ENCODE measurements at regions not wholly inside any gene's neighbourhood (a gene's known extent, or its start where the extent isn't known, plus 50 kb on each side); places are given as distances from the start of the nearest gene placed in this dataset.

DNA sequence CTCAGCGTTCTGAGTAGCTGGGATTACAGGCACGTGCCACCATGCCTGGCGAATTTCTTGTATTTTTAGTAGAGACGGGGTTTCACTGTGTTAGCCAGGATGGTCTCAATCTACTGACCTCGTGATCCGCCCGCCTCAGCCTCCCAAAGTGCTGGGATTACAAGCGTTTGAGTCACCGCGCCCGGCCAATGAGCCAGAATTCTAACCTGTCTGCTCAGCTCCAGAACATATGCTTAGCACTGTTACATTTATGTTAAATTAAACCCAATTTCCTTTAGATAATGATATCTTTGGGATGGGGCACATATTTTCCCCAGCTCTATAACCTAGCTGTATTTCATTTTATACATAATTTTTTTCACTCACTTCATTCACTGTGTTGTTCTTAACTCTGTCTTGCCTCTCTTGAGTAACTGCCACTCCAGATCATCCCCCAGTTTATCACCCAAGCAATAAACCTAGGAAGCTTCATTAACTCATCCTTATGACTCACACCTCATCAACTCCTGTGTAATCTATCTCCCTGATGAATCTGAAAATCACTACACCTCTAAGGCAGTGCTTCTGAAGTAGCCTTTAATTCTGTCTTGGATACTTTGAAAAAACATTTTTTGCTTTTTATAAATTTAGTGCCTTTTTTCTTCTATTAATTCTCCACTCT lies 559.7 kb upstream of the ZWINT start:
- Histone ChIP-seq H3K9me3 (ENCODE audit: control insufficient read depth in 2 of 3, insufficient read depth in 1 of 3, low read length in 3 of 3) (peaks cover 0 to 11% (median 0%) of the 10 kb centered on the region in 3 donors), H3K4me3 (ENCODE audit: low read length in 3 of 3) (no peak overlapping the region), H3K27me3 (ENCODE audit: control insufficient read depth, insufficient read depth, low read length) (no peaks in the 10 kb centered on the region), H3K4me1 (ENCODE audit: control insufficient read depth in 2 of 3, insufficient read depth in 2 of 3, low read depth in 1 of 3, low read length in 3 of 3) (no peaks in the 10 kb centered on the region), H3K9ac (ENCODE audit: low read length in 3 of 3) (no peak overlapping the region), H3K36me3 (ENCODE audit: control insufficient read depth in 2 of 3, insufficient read depth in 3 of 3, low read length in 3 of 3) (no peaks in the 10 kb centered on the region), H3K27ac (ENCODE audit: low read depth in 2 of 2, low read length in 2 of 2) (no peak overlapping the region)
- FAIRE-seq (no peak), DNase-seq (peak in 3 of 5 donors; percentile 39 to 65 (median 53))
- intact Hi-C loops (cut with DNase I), result no loop called here
- TF ChIP-seq, protein P1, sequence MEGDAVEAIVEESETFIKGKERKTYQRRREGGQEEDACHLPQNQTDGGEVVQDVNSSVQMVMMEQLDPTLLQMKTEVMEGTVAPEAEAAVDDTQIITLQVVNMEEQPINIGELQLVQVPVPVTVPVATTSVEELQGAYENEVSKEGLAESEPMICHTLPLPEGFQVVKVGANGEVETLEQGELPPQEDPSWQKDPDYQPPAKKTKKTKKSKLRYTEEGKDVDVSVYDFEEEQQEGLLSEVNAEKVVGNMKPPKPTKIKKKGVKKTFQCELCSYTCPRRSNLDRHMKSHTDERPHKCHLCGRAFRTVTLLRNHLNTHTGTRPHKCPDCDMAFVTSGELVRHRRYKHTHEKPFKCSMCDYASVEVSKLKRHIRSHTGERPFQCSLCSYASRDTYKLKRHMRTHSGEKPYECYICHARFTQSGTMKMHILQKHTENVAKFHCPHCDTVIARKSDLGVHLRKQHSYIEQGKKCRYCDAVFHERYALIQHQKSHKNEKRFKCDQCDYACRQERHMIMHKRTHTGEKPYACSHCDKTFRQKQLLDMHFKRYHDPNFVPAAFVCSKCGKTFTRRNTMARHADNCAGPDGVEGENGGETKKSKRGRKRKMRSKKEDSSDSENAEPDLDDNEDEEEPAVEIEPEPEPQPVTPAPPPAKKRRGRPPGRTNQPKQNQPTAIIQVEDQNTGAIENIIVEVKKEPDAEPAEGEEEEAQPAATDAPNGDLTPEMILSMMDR (IDR thresholded peaks at IDR 0.05; ENCODE audit: borderline replicate concordance, extremely low read depth, insufficient read depth), result no peak

DNA sequence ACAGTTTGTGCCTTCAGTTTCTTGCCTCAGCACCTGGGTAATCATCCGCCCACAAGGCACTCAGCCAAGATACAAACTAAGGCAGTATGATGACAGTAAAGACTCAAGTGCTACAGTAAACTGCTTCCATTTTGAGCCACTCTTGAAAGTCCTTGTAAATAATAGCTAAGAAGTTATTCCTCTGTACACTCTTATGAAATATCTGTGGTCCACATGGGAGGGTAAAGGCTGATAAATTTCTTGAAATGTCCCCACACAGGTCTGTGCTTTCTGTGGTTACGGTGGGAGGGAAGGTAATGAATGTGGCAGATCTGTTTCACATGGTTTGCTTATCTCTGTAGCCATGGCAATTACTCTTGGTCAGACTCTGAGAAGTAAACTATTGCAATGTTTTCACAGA lies 551.0 kb upstream of the ZWINT start:
- intact Hi-C loops (cut with DNase I), result no loop called here
- DNase-seq (no peak), FAIRE-seq (no peak)
- TF ChIP-seq, protein P1 (IDR thresholded peaks at IDR 0.05; ENCODE audit: borderline replicate concordance, extremely low read depth, insufficient read depth), result no peak
- Histone ChIP-seq H3K27me3 (ENCODE audit: control insufficient read depth, insufficient read depth, low read length) (no peaks in the 10 kb centered on the region), H3K9me3 (ENCODE audit: control insufficient read depth in 2 of 3, insufficient read depth in 1 of 3, low read length in 3 of 3) (peaks cover 0 to 2% (median 0%) of the 10 kb centered on the region in 3 donors), H3K36me3 (ENCODE audit: control insufficient read depth in 2 of 3, insufficient read depth in 3 of 3, low read length in 3 of 3) (no peaks in the 10 kb centered on the region), H3K9ac (ENCODE audit: low read length in 3 of 3) (no peak overlapping the region), H3K4me3 (ENCODE audit: low read length in 3 of 3) (no peak overlapping the region), H3K4me1 (ENCODE audit: control insufficient read depth in 2 of 3, insufficient read depth in 2 of 3, low read depth in 1 of 3, low read length in 3 of 3) (no peaks in the 10 kb centered on the region), H3K27ac (ENCODE audit: low read depth in 2 of 2, low read length in 2 of 2) (no peak overlapping the region)

DNA sequence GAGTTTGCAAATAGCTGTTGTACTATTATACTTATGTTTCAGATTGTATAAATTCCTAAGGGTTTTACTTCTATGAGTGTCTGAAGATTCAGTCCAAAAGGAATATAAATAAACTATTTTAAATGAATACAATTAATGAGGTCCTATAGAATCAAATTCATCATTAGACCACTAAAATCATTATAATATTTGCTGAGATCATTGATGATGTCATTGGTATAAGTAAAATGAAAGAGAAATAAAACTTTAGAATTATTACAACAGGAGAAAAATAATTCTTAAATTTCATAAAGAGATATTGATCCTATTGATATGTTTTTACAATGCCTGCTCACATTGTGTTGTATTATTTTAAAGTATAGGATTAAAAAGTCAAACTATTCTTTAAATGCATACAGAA lies 544.0 kb upstream of the ZWINT start:
- no peak overlapping the region for H3K27ac ChIP-seq (ENCODE audit: low read depth in 2 of 2, low read length in 2 of 2)
- TF ChIP-seq, protein P1 (IDR thresholded peaks at IDR 0.05; ENCODE audit: borderline replicate concordance, extremely low read depth, insufficient read depth), result no peak
- intact Hi-C loops (cut with DNase I), result no loop called here
- no peaks in the 10 kb centered on the region for H3K27me3 ChIP-seq (ENCODE audit: control insufficient read depth, insufficient read depth, low read length)
- no peaks in the 10 kb centered on the region for H3K9me3 ChIP-seq (ENCODE audit: control insufficient read depth in 2 of 3, insufficient read depth in 1 of 3, low read length in 3 of 3)
- H3K36me3 ChIP-seq (ENCODE audit: control insufficient read depth in 2 of 3, insufficient read depth in 3 of 3, low read length in 3 of 3), result no peaks in the 10 kb centered on the region
- no peak overlapping the region for H3K4me3 ChIP-seq (ENCODE audit: low read length in 3 of 3)
- DNase-seq (no peak), FAIRE-seq (no peak)
- no peaks in the 10 kb centered on the region for H3K4me1 ChIP-seq (ENCODE audit: control insufficient read depth in 2 of 3, insufficient read depth in 2 of 3, low read depth in 1 of 3, low read length in 3 of 3)
- H3K9ac ChIP-seq (ENCODE audit: low read length in 3 of 3), result no peak overlapping the region

DNA sequence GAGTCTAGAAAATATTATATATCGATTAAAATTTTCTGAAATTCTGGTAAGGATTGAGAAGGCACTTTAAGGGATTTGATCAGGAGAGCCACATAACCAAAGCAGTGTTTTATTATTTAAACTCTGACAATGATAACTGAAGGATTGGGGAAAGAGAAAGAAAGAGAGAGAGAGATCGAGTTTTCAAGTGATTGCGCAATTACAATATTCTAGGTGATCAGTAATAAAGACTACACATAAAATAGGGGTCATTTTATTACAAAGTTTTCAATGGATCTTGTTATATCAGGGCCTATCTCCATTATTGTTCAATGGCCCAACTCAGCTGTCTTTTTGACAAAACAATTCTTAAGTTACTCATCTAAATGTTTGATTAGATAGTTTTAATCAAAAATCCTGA lies 541.5 kb upstream of the ZWINT start:
- no peak overlapping the region for H3K9ac ChIP-seq (ENCODE audit: low read length in 3 of 3)
- H3K27ac ChIP-seq (ENCODE audit: low read depth in 2 of 2, low read length in 2 of 2), result no peak overlapping the region
- H3K4me1 ChIP-seq (ENCODE audit: control insufficient read depth in 2 of 3, insufficient read depth in 2 of 3, low read depth in 1 of 3, low read length in 3 of 3), result no peaks in the 10 kb centered on the region
- H3K36me3 ChIP-seq (ENCODE audit: control insufficient read depth in 2 of 3, insufficient read depth in 3 of 3, low read length in 3 of 3), result no peaks in the 10 kb centered on the region
- H3K27me3 ChIP-seq (ENCODE audit: control insufficient read depth, insufficient read depth, low read length), result no peaks in the 10 kb centered on the region
- no peak overlapping the region for H3K4me3 ChIP-seq (ENCODE audit: low read length in 3 of 3)
- FAIRE-seq, result no peak
- TF ChIP-seq, protein P1 (IDR thresholded peaks at IDR 0.05; ENCODE audit: borderline replicate concordance, extremely low read depth, insufficient read depth), result no peak
- no peaks in the 10 kb centered on the region for H3K9me3 ChIP-seq (ENCODE audit: control insufficient read depth in 2 of 3, insufficient read depth in 1 of 3, low read length in 3 of 3)
- no peak for DNase-seq
- intact Hi-C loops (cut with DNase I), result no loop called here

Measured in kidney (tissue), 13 donors.